ENCODE measurements at regions not wholly inside any gene's neighbourhood (a gene's known extent, or its start where the extent isn't known, plus 50 kb on each side); places are given as distances from the start of the nearest gene placed in this dataset.

- ChIA-PET POLR2A (no interaction called here), CTCF (no interaction called here)
- no peak for DNase-seq (ENCODE audit: extremely low spot score)
- no peak for TF ChIP-seq TARDBP (IDR thresholded peaks at IDR 0.05)
- TF ChIP-seq FOXA1 (IDR thresholded peaks at IDR 0.05) = no peak
- TF ChIP-seq NFRKB (IDR thresholded peaks at IDR 0.05) = no peak
- TF ChIP-seq ELF4 (IDR thresholded peaks at IDR 0.05) = no peak
- TF ChIP-seq BHLHE40 (IDR thresholded peaks at IDR 0.05; ENCODE audit: borderline replicate concordance) = no peak
- no peak for TF ChIP-seq ARNT (IDR thresholded peaks at IDR 0.05)
- TF ChIP-seq CTBP1 (IDR thresholded peaks at IDR 0.05; ENCODE audit: borderline replicate concordance) = no peak
- TF ChIP-seq HDGF (IDR thresholded peaks at IDR 0.05; ENCODE audit: borderline replicate concordance) = no peak
- TF ChIP-seq SUZ12 (IDR thresholded peaks at IDR 0.05) = no peak
- TF ChIP-seq FOXK2 (IDR thresholded peaks at IDR 0.05) = no peak
- no peak for TF ChIP-seq LEF1 (IDR thresholded peaks at IDR 0.05; ENCODE audit: borderline replicate concordance)
- no peak for TF ChIP-seq ZNF384 (IDR thresholded peaks at IDR 0.05)
- TF ChIP-seq FOXM1 (IDR thresholded peaks at IDR 0.05; ENCODE audit: borderline replicate concordance) = no peak
- TF ChIP-seq, protein P1, sequence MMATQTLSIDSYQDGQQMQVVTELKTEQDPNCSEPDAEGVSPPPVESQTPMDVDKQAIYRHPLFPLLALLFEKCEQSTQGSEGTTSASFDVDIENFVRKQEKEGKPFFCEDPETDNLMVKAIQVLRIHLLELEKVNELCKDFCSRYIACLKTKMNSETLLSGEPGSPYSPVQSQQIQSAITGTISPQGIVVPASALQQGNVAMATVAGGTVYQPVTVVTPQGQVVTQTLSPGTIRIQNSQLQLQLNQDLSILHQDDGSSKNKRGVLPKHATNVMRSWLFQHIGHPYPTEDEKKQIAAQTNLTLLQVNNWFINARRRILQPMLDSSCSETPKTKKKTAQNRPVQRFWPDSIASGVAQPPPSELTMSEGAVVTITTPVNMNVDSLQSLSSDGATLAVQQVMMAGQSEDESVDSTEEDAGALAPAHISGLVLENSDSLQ (IDR thresholded peaks at IDR 0.05) = no peak
Observed at GRCh38 chr9:15048772-15049171, 138.5 kb upstream of the FREM1 start.

GRCh38 chr9:15047028-15047551 lies 136.9 kb upstream of the FREM1 start:
- TF ChIP-seq, protein P1 (IDR thresholded peaks at IDR 0.05) = no peak
- TF ChIP-seq L3MBTL2 (conservative IDR thresholded peaks at IDR 0.05) (no peak), NFRKB (IDR thresholded peaks at IDR 0.05) (no peak), ARNT (IDR thresholded peaks at IDR 0.05) (no peak), ZNF384 (IDR thresholded peaks at IDR 0.05) (no peak), TARDBP (IDR thresholded peaks at IDR 0.05) (no peak), HDGF (IDR thresholded peaks at IDR 0.05; ENCODE audit: borderline replicate concordance) (no peak), BHLHE40 (IDR thresholded peaks at IDR 0.05; ENCODE audit: borderline replicate concordance) (no peak), FOXM1 (IDR thresholded peaks at IDR 0.05; ENCODE audit: borderline replicate concordance) (no peak), FOXK2 (IDR thresholded peaks at IDR 0.05) (no peak)
- CTCF ChIA-PET = no interaction called here
- DNase-seq (ENCODE audit: extremely low spot score) = no peak
- POLR2A ChIA-PET = no interaction called here

DNA sequence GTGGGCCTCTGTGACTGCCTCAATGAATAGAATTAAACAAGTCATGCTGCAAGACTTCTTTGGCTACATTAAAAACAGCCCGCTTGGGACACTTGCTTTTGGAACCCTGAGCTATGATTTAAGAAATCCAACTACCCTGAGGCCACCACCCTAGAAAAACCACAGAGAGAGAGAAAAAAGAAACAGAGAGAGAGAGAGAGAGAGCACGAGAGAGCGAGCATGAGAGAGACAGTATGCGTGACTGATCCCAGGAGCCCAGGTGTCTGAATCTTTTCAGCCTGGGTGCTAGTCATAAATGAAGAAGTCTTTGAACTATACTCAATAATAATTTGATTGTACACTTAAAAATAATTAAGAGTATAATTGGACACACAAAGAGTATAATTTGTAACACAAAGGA lies 123.1 kb upstream of the FREM1 start:
- ChIA-PET POLR2A (no interaction called here), CTCF (no interaction called here)
- no peak for TF ChIP-seq HDGF (IDR thresholded peaks at IDR 0.05; ENCODE audit: borderline replicate concordance)
- TF ChIP-seq ZNF384 (IDR thresholded peaks at IDR 0.05) = no peak
- no peak for DNase-seq (ENCODE audit: extremely low spot score)

- no peak for TF ChIP-seq NFRKB (IDR thresholded peaks at IDR 0.05)
- no peak for TF ChIP-seq HDGF (IDR thresholded peaks at IDR 0.05; ENCODE audit: borderline replicate concordance)
- TF ChIP-seq SP1 (IDR thresholded peaks at IDR 0.05) = no peak
- TF ChIP-seq ARNT (IDR thresholded peaks at IDR 0.05) = no peak
- TF ChIP-seq SUZ12 (IDR thresholded peaks at IDR 0.05) = no peak
- TF ChIP-seq FOXK2 (IDR thresholded peaks at IDR 0.05) = no peak
- TF ChIP-seq, protein P1 (IDR thresholded peaks at IDR 0.05) = no peak
- TF ChIP-seq FOXM1 (IDR thresholded peaks at IDR 0.05; ENCODE audit: borderline replicate concordance) = no peak
- no peak for DNase-seq (ENCODE audit: extremely low spot score)
- POLR2A ChIA-PET = no interaction called here
- CTCF ChIA-PET = no interaction called here
Observed at GRCh38 chr9:15032860-15033259, 122.6 kb upstream of the FREM1 start.

- ChIA-PET POLR2A (no interaction called here), CTCF (no interaction called here)
- no peak for TF ChIP-seq NFRKB (IDR thresholded peaks at IDR 0.05)
- TF ChIP-seq FOXA1 (IDR thresholded peaks at IDR 0.05) = no peak
- TF ChIP-seq FOXM1 (IDR thresholded peaks at IDR 0.05; ENCODE audit: borderline replicate concordance) = no peak
- no peak for TF ChIP-seq BHLHE40 (IDR thresholded peaks at IDR 0.05; ENCODE audit: borderline replicate concordance)
- TF ChIP-seq SP1 (IDR thresholded peaks at IDR 0.05) = no peak
- TF ChIP-seq, protein P1 (IDR thresholded peaks at IDR 0.05) = no peak
- TF ChIP-seq SUZ12 (IDR thresholded peaks at IDR 0.05) = no peak
- TF ChIP-seq TARDBP (IDR thresholded peaks at IDR 0.05) = no peak
- no peak for TF ChIP-seq ELF4 (IDR thresholded peaks at IDR 0.05)
- TF ChIP-seq CTBP1 (IDR thresholded peaks at IDR 0.05; ENCODE audit: borderline replicate concordance) = no peak
- TF ChIP-seq L3MBTL2 (conservative IDR thresholded peaks at IDR 0.05) = no peak
- TF ChIP-seq ARNT (IDR thresholded peaks at IDR 0.05) = no peak
- TF ChIP-seq HDGF (IDR thresholded peaks at IDR 0.05; ENCODE audit: borderline replicate concordance) = no peak
- TF ChIP-seq ZNF384 (IDR thresholded peaks at IDR 0.05) = no peak
- TF ChIP-seq LEF1 (IDR thresholded peaks at IDR 0.05; ENCODE audit: borderline replicate concordance) = no peak
- no peak for TF ChIP-seq FOXK2 (IDR thresholded peaks at IDR 0.05)
- DNase-seq (ENCODE audit: extremely low spot score) = no peak
Observed at GRCh38 chr9:15021146-15021545, 110.9 kb upstream of the FREM1 start.

DNA sequence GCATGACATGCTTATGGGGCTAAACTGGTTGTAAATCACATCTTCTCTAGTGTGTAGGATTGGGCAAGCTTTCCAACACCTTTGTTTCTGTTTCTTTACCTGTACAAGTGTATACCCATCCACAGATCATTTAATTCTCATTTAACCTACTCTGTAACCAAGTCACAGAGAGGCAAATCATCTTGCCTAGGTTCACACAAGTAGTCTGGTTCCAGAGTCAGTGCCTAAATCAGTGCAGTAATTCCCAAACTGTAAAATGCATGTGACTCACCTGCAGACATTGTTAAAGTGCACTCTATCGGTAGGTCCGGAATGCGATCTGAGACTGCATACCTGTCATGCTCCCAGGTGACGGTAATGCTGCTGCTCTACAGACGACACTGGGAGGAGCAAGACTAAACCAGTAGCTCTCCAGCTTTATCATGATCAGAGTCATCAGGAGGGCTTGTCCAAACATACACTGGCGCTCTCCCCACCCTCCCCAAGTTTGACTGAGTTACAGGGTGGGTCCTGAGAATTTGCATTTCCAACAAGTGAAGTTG lies 107.9 kb upstream of the FREM1 start:
- POLR2A ChIA-PET = no interaction called here
- no peak for TF ChIP-seq FOXK2 (IDR thresholded peaks at IDR 0.05)
- no peak for TF ChIP-seq ARNT (IDR thresholded peaks at IDR 0.05)
- TF ChIP-seq L3MBTL2 (conservative IDR thresholded peaks at IDR 0.05) = no peak
- no peak for TF ChIP-seq FOXM1 (IDR thresholded peaks at IDR 0.05; ENCODE audit: borderline replicate concordance)
- TF ChIP-seq LEF1 (IDR thresholded peaks at IDR 0.05; ENCODE audit: borderline replicate concordance) = no peak
- no peak for TF ChIP-seq BHLHE40 (IDR thresholded peaks at IDR 0.05; ENCODE audit: borderline replicate concordance)
- no peak for TF ChIP-seq ZNF384 (IDR thresholded peaks at IDR 0.05)
- no peak for TF ChIP-seq TARDBP (IDR thresholded peaks at IDR 0.05)
- TF ChIP-seq ELF4 (IDR thresholded peaks at IDR 0.05) = no peak
- CTCF ChIA-PET = no interaction called here
- DNase-seq (ENCODE audit: extremely low spot score) = no peak
